Naive thymus-derived CD4-positive, alpha-beta T cell (primary cell): ENCODE measurements at regions not wholly inside any gene's neighbourhood (a gene's known extent, or its start where the extent isn't known, plus 50 kb on each side); places are given as distances from the start of the nearest gene placed in this dataset.
"Not testable (repeated sequence)": the region's sequence is repeated elsewhere in the genome, so short reads cannot be mapped to it uniquely, and the experiment has no call there.

Source experiments
- ATAC-seq: fragments of 150-1000 bp; cut with Tn5 transposase; 2 replicates; pipeline ENCODE4 v1.10.0; 2021; ENCODE audit warnings: mild to moderate bottlenecking, moderate library complexity
- CTCF ChIA-PET: fragments of 350-600 bp; sonication (Branson Sonifier 250); formaldehyde crosslinking; loops from one replicate; lab custom pipeline; 2021; ENCODE audit warnings: antibody characterized with exemption; lab: Charles Lee
- POLR2A ChIA-PET: fragments of 350-600 bp; sonication (Branson Sonifier 250); formaldehyde crosslinking; loops from one replicate; lab custom pipeline; 2021; ENCODE audit warnings: antibody characterized with exemption, inconsistent platforms; lab: Charles Lee
- DNase-seq, 9 donors: peaks; one replicate each; pipeline versions ENCODE4 v3.0.0 to v3.0.0-alpha.2; 2020 to 2022; ENCODE audit warnings: mixed read lengths in 1 of 9
- H3K27ac ChIP-seq: one replicate; pipeline ENCODE4 v1.7.0; 2013; ENCODE audit warnings: mild to moderate bottlenecking, low read depth, low read length, moderate library complexity
- H3K27me3 ChIP-seq, 2 donors: one replicate each; pipeline ENCODE4 v1.7.0; 2013; ENCODE audit warnings: low read length in 2 of 2, mild to moderate bottlenecking in 2 of 2, moderate library complexity in 2 of 2; ENCODE audit not compliant: control insufficient read depth in 2 of 2, insufficient read depth in 2 of 2
- H3K36me3 ChIP-seq, 3 experiments: 1 replicate in 2 of 3; 2 replicates in 1 of 3; pipeline ENCODE4 v1.7.0; 2013; ENCODE audit warnings: low read length in 3 of 3, mild to moderate bottlenecking in 3 of 3, moderate library complexity in 1 of 3; ENCODE audit not compliant: insufficient read depth in 3 of 3, control insufficient read depth in 2 of 3
- H3K4me1 ChIP-seq, 2 donors: one replicate each; pipeline ENCODE4 v1.7.0; 2013; ENCODE audit warnings: low read length in 2 of 2, mild to moderate bottlenecking in 2 of 2, moderate library complexity in 1 of 2; ENCODE audit not compliant: control insufficient read depth in 2 of 2, insufficient read depth in 2 of 2
- H3K4me3 ChIP-seq: 2 replicates; pipeline ENCODE4 v1.7.0; 2013; ENCODE audit warnings: mild to moderate bottlenecking, low read length
- H3K9me3 ChIP-seq, 3 experiments: 1 replicate in 2 of 3; 2 replicates in 1 of 3; pipeline ENCODE4 v1.7.0; 2013; ENCODE audit warnings: low read length in 3 of 3; ENCODE audit not compliant: control insufficient read depth in 2 of 3
- H3K27ac Mint-ChIP-seq, 9 donors: one replicate each; pipeline ENCODE4 v1.8.0; 2020 to 2022; ENCODE audit warnings: mixed read lengths in 9 of 9, mild to moderate bottlenecking in 8 of 9, moderate library complexity in 5 of 9, inconsistent platforms in 2 of 9
- H3K27me3 Mint-ChIP-seq, 5 donors: one replicate each; pipeline ENCODE4 v1.8.0; 2021 to 2022; ENCODE audit warnings: mixed read lengths in 5 of 5, mild to moderate bottlenecking in 1 of 5
- H3K36me3 Mint-ChIP-seq, 5 donors: one replicate each; pipeline ENCODE4 v1.8.0; 2020 to 2022; ENCODE audit warnings: mixed read lengths in 5 of 5, mild to moderate bottlenecking in 3 of 5, inconsistent platforms in 1 of 5
- H3K4me1 Mint-ChIP-seq, 7 donors: one replicate each; pipeline ENCODE4 v1.8.0; 2020 to 2022; ENCODE audit warnings: mixed read lengths in 7 of 7, mild to moderate bottlenecking in 3 of 7, inconsistent platforms in 1 of 7
- H3K4me3 Mint-ChIP-seq, 10 donors: one replicate each; pipeline ENCODE4 v1.8.0; 2020 to 2022; ENCODE audit warnings: mild to moderate bottlenecking in 10 of 10, mixed read lengths in 10 of 10, moderate library complexity in 6 of 10, inconsistent platforms in 2 of 10
- H3K9me3 Mint-ChIP-seq, 11 donors: one replicate each; pipeline ENCODE4 v1.8.0; 2020 to 2022; ENCODE audit warnings: mixed read lengths in 11 of 11, mild to moderate bottlenecking in 4 of 11, inconsistent platforms in 1 of 11, moderate library complexity in 1 of 11
- intact Hi-C, 2 donors: fragments of 100-400 bp; cut with micrococcal nuclease; formaldehyde crosslinking; loops; one replicate each; pipeline ENCODE4 v1.15.1; 2023

DNA sequence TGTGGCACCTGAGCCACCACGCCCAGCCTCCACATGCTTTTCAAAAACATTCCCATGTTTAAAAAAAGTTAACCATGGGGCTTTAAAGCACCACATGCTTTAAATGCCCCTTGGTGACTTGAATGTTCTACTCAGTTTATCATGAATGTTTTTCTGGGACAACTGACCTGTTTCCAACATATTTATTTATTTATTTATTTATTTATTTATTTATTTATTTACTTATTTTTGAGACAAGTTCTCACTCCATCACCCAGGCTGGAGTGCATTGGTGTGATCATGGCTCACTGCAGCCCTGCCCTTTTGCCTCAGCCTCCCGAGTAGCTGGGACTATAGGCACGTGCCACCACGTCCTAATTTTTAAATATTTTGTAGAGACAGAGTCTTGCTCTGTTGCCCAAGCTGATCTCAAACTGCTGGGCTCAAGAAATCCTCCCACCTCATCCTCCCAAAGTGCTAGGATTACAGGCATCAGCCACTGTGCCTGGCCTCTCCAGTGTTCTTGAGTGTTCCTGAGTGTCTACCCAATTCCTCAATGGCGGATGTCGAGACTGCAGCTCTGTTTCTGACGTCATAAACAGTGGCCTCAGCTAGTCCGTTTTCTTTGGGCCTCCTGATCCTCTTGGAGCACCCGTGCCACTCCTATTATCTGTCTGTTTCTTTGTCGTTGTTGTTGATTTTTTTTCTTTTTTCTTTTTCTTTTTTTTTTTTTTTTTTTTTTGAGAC lies 185.7 kb upstream of the TP53TG3 start:
- POLR2A ChIA-PET, CTCF ChIA-PET, ATAC-seq, H3K27me3 Mint-ChIP-seq, intact Hi-C loops, H3K27ac Mint-ChIP-seq, H3K36me3 ChIP-seq, H3K36me3 Mint-ChIP-seq, H3K9me3 ChIP-seq, H3K27me3 ChIP-seq, H3K4me1 ChIP-seq, DNase-seq, H3K4me3 ChIP-seq, H3K4me3 Mint-ChIP-seq, H3K4me1 Mint-ChIP-seq, H3K27ac ChIP-seq, H3K9me3 Mint-ChIP-seq: not testable (repeated sequence)

DNA sequence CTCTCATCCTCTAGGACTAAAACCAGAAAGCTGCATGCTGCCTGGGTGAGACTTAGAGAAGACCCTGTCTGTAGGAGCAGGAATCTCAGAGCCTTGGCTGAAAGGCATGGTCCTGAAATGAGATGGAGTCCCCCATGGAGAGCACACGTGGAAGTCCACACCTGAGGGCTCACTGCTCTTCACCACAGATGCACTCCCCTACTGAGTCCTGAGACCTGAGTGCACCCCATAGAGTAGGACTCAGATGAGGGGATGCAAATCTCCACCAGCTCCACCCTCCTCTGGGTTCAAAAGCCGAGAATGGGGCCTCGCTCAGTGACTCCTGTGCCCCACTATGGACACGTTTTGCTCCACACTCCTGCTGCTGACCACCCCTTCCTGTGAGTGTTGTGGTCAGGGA lies 171.4 kb upstream of the TP53TG3 start:
- H3K27me3 Mint-ChIP-seq, H3K4me1 ChIP-seq, H3K4me3 Mint-ChIP-seq, DNase-seq, H3K36me3 ChIP-seq, H3K27ac Mint-ChIP-seq, H3K27me3 ChIP-seq, H3K27ac ChIP-seq, H3K9me3 ChIP-seq, CTCF ChIA-PET, H3K9me3 Mint-ChIP-seq, intact Hi-C loops, H3K4me3 ChIP-seq, POLR2A ChIA-PET, H3K36me3 Mint-ChIP-seq, H3K4me1 Mint-ChIP-seq, ATAC-seq: not testable (repeated sequence)

DNA sequence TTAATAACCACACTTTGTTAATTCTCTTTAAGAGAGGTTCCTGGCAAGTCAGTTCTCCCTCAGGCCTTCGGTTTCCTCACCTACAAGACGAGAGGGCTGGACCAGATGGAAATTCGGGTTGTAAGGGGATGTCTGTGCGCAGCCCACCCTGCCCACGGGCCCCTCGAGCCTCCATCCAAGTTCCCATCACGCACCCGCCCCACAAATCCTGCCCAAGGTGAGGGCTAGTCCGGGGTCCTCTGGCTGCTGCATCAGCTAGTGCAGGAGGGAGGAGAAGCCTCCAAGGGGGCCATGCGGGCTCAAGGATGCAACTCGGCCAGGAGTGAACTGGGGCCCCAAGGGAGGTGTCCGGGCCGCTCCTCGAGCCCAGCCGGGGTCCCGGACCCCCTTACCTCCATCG lies 169.6 kb upstream of the TP53TG3 start:
- H3K27ac Mint-ChIP-seq, H3K36me3 ChIP-seq, H3K36me3 Mint-ChIP-seq, H3K27me3 ChIP-seq, H3K9me3 ChIP-seq, DNase-seq, H3K27me3 Mint-ChIP-seq, POLR2A ChIA-PET, CTCF ChIA-PET, ATAC-seq, intact Hi-C loops, H3K27ac ChIP-seq, H3K4me3 ChIP-seq, H3K4me1 Mint-ChIP-seq, H3K4me1 ChIP-seq, H3K9me3 Mint-ChIP-seq, H3K4me3 Mint-ChIP-seq: not testable (repeated sequence)

- CTCF ChIA-PET, POLR2A ChIA-PET, H3K36me3 Mint-ChIP-seq, H3K9me3 Mint-ChIP-seq, H3K27ac Mint-ChIP-seq, H3K27ac ChIP-seq, H3K27me3 ChIP-seq, H3K27me3 Mint-ChIP-seq, H3K36me3 ChIP-seq, H3K4me1 ChIP-seq, H3K9me3 ChIP-seq, H3K4me3 Mint-ChIP-seq, H3K4me1 Mint-ChIP-seq, ATAC-seq, DNase-seq, H3K4me3 ChIP-seq, intact Hi-C loops: not testable (repeated sequence)
Observed at GRCh38 chr16:32842844-32843243, 166.9 kb upstream of the TP53TG3 start.

DNA sequence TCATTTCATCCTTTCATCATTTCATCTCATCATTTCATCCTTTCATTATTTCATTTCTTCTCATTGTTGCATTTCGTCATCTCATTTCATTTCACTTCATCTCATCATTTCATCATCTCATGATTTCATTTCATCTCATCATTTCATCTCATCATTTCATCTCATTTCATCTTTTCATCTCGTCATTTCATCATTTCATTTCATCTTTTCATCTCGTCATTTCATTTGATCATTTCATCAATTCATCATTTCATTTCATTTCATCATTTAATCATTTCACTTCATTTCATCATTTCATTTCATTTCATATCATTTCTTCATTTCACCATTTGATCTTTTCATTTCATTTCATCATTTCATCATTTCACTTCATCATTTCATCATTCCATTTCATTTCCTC lies 131.3 kb upstream of the TP53TG3 start:
- CTCF ChIA-PET, DNase-seq, H3K27ac ChIP-seq, H3K4me1 ChIP-seq, H3K27ac Mint-ChIP-seq, H3K4me3 ChIP-seq, ATAC-seq, H3K4me1 Mint-ChIP-seq, H3K27me3 Mint-ChIP-seq, H3K36me3 ChIP-seq, H3K36me3 Mint-ChIP-seq, H3K9me3 Mint-ChIP-seq, intact Hi-C loops, POLR2A ChIA-PET, H3K9me3 ChIP-seq, H3K27me3 ChIP-seq, H3K4me3 Mint-ChIP-seq: not testable (repeated sequence)

DNA sequence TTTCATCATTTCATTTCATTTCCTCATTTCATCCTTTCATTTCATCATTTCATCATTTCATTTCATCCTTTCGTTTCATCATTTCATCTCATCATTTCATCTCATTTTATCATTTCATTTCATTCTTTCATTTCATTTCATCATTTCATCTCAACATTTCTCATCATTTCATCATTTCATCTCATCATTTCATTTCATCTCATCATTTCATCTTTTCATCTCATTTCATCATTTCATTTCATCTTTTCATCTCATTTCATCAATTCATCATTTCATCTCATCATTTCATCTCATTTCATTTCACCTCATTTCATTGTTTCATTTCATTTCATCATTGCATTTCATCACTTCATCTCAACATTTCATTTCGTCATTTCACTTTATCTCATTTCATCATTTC lies 129.7 kb upstream of the TP53TG3 start:
- DNase-seq, H3K27ac Mint-ChIP-seq, intact Hi-C loops, ATAC-seq, H3K27ac ChIP-seq, H3K36me3 ChIP-seq, H3K4me1 Mint-ChIP-seq, H3K9me3 Mint-ChIP-seq, H3K4me3 Mint-ChIP-seq, H3K27me3 ChIP-seq, H3K27me3 Mint-ChIP-seq, CTCF ChIA-PET, POLR2A ChIA-PET, H3K4me1 ChIP-seq, H3K36me3 Mint-ChIP-seq, H3K9me3 ChIP-seq, H3K4me3 ChIP-seq: not testable (repeated sequence)
